Urinary bladder (tissue), 3 donors: ENCODE measurements at regions not wholly inside any gene's neighbourhood (a gene's known extent, or its start where the extent isn't known, plus 50 kb on each side); places are given as distances from the start of the nearest gene placed in this dataset.

Experiments used
- DNase-seq: peaks from one replicate; pipeline ENCODE4 v3.0.0-alpha.2; 2015; ENCODE audit errors: extremely low spot score
- H3K27ac ChIP-seq: one replicate; pipeline ENCODE4 v1.5.1; 2013; ENCODE audit warnings: low read depth, mild to moderate bottlenecking, moderate library complexity
- H3K36me3 ChIP-seq: one replicate; pipeline ENCODE4 v1.6.1; 2013; ENCODE audit warnings: mild to moderate bottlenecking, moderate library complexity; ENCODE audit not compliant: insufficient read depth
- H3K4me1 ChIP-seq: one replicate; pipeline ENCODE4 v1.6.1; 2013; ENCODE audit warnings: mild to moderate bottlenecking, moderate library complexity; ENCODE audit not compliant: insufficient read depth
- H3K4me3 ChIP-seq: one replicate; pipeline ENCODE4 v1.5.1; 2013; ENCODE audit warnings: low read depth, low read length
- WGBS: extraction: QIAGEN DNeasy Blood & Tissue Kit; methylation state at CpG from one replicate; pipeline ENCODE4 v1.1.7; 2013; 5-methylcytosine and 5-hydroxymethylcytosine counted together
- donor health status: healthy with polysubstance abuse.
- donor health status: healthy.

DNA sequence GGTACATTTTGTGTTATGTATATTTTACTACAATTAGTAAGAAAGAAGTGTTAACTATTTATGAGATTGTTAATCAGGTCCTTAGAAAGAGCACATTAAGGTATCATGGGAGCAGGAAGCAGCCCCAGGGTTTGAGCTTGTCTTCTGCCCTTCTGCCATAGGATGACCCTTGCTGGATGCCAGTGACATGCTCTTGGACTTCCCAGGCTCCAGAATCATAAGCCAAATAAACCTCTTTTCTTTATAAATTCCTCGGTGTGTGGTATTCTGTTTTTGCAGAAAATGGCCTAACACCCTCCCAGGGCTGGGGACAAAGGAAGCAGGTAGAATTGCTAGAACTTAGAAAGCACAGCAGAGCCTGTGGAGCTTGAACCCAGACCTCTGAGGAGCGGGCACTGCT lies 164.7 kb downstream of the VRK1 start:
- no peak for DNase-seq
- Histone ChIP-seq H3K4me1 (no peaks in the 10 kb centered on the region), H3K27ac (no peak overlapping the region), H3K4me3 (no peak overlapping the region), H3K36me3 (no peaks in the 10 kb centered on the region)
- WGBS = 69% methylated on average over 2 of the region's 2 CpGs

DNA sequence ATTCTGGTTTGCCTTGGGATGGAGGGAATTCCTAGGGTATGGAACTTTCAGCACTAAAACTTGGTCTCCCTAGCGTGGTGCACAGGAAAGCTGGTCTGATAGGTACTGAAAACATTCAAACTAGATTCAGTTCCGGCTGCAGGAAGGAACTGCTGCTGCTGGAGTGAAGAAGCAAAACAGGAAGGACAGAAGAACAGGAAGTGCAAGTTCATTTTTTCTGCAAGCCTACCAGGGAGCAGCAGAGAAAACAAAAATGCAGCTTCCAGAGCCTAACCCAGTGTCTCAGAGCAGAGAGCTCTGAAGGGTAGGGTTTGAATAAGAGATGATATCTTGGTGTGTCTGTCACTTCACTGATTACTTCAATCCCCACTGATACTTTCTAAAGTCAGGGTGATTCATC lies 165.2 kb downstream of the VRK1 start:
- H3K4me1 ChIP-seq = no peaks in the 10 kb centered on the region
- H3K4me3 ChIP-seq = no peak overlapping the region
- H3K36me3 ChIP-seq = no peaks in the 10 kb centered on the region
- 60% methylated on average over 2 of the region's 2 CpGs for WGBS
- no peak for DNase-seq
- H3K27ac ChIP-seq = no peak overlapping the region

DNA sequence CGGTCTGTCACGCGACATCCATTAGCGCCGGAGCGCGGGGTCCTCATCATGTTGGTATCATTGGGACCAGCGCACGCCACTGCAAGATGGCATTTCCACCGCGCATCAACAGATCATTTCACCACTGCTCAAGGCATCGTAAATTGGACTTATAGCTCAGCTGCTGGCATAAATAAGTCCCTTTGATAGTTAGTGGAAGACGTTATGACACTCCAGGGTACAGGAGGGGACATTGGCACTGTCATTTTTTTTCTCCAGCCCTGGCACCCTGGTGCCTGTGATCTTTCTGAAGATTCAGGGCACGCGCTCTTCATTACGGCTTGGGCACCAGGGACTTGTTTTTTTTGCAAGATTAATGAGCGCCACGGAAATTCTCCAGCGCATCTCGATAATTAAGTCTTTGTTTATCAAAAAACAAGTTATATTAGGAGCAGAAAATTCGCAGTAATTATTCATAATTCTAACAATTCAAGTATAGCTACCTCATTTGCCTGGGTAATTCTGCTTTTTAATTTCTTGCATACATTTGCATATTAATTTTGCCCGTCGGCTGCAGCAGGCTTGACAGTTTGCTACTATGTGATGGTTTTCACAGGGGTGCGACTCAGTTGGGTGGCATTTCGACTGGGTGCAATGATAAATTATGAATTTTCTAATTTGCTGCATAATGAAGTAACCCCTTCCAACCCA lies 167.7 kb downstream of the VRK1 start:
- no peaks in the 10 kb centered on the region for H3K4me1 ChIP-seq
- H3K27ac ChIP-seq = no peak overlapping the region
- no peak for DNase-seq
- 92% methylated on average over 25 of the region's 25 CpGs for WGBS
- H3K4me3 ChIP-seq = no peak overlapping the region
- no peaks in the 10 kb centered on the region for H3K36me3 ChIP-seq

DNA sequence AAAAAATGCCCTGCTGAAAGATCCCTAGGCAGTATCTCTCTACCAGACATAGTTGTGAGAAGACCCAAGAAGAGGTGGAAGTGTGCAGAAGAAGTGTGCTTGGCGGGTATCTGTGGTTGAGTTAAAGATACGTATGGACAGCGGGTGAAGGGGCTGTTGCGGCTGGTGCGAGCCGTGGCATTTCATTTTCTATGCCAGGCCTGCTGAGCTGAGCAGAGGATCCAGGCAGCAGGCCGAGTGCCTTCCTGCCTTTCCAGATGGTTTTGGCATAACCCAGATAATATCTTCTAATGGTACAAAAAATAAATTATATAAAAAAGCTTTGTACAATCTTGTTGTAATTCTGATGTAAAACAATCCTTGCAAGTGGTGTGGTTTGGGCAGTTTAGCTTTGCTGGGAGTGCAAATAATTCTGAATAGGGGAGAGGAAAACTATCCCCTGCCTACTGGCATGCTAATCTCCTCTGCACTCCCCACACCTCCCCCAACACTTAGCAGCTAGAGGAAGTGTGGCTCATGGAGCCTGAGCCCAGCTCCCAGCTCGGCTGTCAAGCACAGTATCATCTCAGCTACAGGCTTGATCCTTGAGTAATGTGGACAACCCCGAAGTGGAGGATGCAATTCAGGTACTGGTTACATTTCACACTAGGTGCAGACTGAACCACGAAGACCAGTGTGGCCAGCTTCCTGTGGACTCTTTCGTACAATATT lies 168.9 kb downstream of the VRK1 start:
- Histone ChIP-seq H3K36me3 (no peaks in the 10 kb centered on the region), H3K4me1 (no peaks in the 10 kb centered on the region), H3K4me3 (no peak overlapping the region), H3K27ac (no peak overlapping the region)
- no peak for DNase-seq
- 76% methylated on average over 11 of the region's 11 CpGs for WGBS

DNA sequence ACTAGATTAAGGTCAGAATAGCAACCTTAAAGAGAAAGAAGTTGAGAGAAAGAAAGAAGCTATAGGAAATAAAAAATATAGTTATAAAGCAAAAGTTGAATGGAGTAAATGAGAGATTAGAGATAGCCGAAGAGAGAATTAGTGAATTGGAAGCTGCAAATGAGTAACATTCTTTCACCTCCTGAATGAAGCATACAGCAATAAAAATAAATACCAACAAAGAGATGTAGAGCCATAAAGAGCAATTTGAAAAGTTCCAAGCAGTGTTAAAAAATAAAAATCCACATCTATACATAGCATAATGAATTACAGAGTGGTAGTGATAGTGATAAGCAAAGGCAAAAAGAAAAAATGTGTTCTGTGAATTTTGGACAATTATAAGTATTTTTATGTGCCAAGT lies 177.9 kb downstream of the VRK1 start:
- H3K4me3 ChIP-seq = no peak overlapping the region
- 97% methylated on average over 1 of the region's 1 CpG for WGBS
- H3K27ac ChIP-seq = no peak overlapping the region
- H3K4me1 ChIP-seq = no peaks in the 10 kb centered on the region
- DNase-seq = no peak
- H3K36me3 ChIP-seq = no peaks in the 10 kb centered on the region

DNA sequence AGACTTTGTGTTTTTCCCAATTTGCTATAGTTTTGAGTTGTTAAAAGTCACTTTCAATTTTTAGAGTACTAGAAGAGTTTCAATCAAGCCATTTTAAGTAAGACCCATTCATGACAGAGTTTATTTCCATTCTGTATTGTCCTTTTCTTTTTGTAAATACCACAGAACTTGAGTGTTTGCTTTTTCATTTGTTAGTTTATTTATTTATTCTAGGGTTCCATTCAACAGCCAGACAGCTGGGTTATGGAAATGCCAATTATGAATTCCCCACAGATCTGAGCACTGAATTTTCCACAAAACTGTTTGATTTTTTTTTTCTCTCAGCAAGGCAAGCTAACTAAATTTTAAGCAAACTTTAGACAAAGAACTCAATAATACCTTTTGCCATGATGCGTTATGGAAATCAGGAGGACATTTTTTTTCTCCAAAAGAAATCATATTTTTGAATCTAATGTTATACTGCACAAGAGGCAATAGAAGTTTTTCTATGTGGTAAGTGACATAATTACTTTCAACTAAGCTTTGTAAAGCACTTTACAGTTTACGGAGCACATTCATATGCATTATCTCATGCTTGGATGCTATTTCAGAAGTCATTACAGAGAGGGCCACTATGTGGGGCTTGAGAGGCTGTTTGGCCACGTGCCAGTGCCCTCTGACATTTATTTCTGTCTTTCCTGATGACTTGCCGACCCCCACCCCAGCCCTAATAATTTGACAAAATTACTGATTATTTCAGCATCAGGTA lies 181.5 kb downstream of the VRK1 start:
- 25% methylated on average over 4 of the region's 4 CpGs for WGBS
- Histone ChIP-seq H3K4me3 (no peak overlapping the region), H3K4me1 (no peaks in the 10 kb centered on the region), H3K36me3 (no peaks in the 10 kb centered on the region), H3K27ac (no peak overlapping the region)
- no peak for DNase-seq

DNA sequence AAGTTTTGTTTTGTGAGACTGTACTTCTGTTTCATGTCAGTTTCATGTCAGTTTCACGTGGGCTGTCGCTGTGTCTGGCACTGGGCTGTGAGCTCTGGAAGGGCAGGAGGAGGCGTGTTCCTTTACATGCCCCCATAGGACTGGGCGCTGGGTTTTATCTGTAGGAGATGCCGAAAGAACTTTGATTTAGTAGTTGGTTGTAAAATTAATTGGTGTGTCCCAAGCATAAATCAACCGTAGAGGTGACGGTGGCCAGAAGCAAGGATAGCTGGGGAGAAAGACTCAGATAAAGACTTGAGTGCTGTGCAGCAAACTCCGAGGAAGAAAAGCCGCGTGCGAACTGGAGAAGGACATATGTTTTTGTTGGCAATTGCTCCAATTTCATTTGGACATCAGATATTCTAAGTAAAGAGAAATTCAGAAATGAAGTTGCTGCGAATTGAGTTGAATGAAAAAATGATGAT lies 182.5 kb downstream of the VRK1 start:
- no peaks in the 10 kb centered on the region for H3K4me1 ChIP-seq
- WGBS = 13% methylated on average over 12 of the region's 12 CpGs
- H3K4me3 ChIP-seq = no peak overlapping the region
- DNase-seq = no peak
- H3K36me3 ChIP-seq = no peaks in the 10 kb centered on the region
- no peak overlapping the region for H3K27ac ChIP-seq

DNA sequence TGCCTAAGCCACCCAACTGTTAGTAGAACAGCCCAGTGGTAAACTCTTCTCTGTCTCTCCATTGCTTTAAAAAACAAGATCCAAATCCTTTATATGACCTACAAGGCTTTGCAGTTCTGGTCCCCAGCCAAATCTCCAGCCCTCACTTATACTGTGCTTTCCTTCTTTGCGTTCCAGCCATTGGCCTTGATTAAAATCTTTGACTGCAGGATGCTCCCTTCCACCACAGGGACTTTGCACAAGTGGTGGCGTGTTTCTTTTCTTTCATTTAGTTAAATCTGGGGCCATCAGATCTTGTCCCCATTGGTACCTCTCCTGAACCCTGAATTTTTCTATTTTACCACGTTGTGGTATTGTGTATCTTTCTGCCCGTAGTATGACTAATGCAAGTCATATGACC lies 183.7 kb downstream of the VRK1 start:
- no peak for DNase-seq
- Histone ChIP-seq H3K4me1 (no peaks in the 10 kb centered on the region), H3K4me3 (no peak overlapping the region), H3K27ac (no peak overlapping the region), H3K36me3 (no peaks in the 10 kb centered on the region)
- WGBS = 76% methylated on average over 4 of the region's 4 CpGs

DNA sequence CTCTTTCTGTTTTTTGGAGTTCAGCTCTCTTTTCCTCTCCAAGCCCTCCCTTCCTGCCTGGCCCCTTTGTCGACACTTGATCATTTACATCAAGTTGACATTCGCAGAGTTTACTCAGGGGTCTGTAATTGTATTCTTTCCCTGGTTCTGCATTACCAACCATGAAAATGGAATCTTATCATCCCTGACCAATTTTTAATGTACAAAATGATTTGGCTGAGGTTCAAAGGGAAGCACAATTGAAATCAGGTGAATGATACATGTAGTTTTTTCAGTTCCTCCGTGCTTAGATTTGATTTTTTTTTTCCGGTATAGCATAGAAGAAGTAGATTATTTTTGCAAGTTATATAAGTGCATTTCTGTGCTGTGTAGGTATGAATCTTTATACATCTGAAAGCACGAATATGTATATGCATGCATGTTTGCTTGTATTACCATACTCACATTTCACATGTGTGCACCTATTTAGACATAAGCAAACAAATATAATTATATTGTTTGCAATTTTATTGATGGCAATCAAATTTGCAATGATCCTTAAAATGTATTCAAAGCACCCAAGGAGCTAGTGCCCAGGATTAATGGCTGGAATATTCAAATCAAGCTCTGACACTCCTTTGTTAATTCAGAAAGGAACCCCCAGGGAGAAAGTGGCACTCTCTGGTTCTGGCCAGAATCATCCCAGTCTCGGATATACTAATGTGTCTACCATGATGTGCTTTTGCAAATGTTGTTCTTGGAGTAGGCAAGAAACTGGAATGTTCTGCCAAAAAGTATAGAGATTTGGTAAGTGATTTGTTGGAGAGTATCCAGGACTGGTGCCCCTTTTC lies 189.3 kb downstream of the VRK1 start:
- Histone ChIP-seq H3K27ac (no peak overlapping the region), H3K4me3 (no peak overlapping the region), H3K4me1 (no peaks in the 10 kb centered on the region), H3K36me3 (no peaks in the 10 kb centered on the region)
- no peak for DNase-seq
- 74% methylated on average over 6 of the region's 6 CpGs for WGBS

DNA sequence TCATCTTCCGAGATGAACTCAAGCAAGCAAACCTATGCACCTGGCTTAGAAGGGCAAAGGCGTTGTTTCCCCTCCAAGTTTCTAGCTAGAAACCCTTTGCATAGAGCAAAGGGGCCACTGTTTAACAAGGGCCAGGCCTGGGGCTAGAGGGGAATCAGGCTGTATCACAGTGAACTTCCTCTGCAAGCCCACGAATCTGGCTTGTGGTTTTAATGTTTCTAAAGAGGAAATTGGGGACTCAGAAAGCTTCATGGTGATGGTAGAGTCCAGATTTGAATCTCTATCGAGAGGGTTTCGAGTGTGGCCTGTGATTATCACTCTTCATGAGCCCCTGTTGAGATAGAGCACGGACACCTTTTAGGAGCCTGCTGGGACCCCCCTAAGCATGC lies 189.9 kb downstream of the VRK1 start:
- no peaks in the 10 kb centered on the region for H3K36me3 ChIP-seq
- 61% methylated on average over 6 of the region's 6 CpGs for WGBS
- no peaks in the 10 kb centered on the region for H3K4me1 ChIP-seq

DNA sequence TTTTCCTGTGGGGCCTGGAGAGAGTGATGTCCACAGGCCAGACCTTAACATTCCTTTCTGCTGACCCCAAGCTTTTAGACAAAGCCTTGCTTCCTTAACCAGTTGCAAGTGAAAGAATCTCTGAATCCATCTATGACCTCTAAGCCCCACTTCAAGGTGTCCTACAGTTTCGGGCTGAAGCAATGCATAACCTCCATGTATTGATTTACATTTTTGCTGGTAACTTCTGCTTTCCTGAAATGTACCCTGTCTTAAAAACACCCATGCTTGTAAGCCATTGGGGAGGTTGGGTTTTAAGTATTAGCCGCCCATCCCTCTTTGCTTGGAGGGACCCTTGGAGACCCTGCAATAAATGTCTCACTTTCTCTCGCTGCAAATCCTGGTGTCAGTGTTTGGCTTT lies 190.6 kb downstream of the VRK1 start:
- DNase-seq = no peak
- WGBS = 82% methylated on average over 3 of the region's 3 CpGs
- H3K36me3 ChIP-seq = no peaks in the 10 kb centered on the region

More for the DNA sequence above, 189.9 kb downstream of the VRK1 start:
- no peak for DNase-seq
- Histone ChIP-seq H3K4me3 (no peak overlapping the region), H3K27ac (no peak overlapping the region)

DNA sequence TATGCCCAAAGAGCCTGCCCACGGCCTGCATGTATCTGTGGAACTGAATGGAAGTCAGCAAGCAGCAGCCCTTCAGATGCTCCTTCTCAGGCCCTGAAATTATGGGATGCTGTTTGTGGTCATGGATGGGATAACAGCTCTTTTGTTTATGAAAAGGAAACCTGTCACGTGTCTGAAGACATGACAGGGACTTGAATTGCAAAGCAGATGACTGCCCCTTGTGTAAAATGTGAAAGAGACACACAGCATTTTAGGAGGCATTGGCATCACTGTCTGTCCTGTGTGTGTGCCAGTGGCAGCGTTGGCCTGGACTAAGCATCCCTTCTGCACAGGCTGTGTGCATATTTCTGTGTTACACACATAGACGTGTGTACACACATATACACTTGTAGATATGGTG lies 192.1 kb downstream of the VRK1 start:
- no peak overlapping the region for H3K4me3 ChIP-seq
- no peak for DNase-seq
- H3K4me1 ChIP-seq = no peaks in the 10 kb centered on the region
- no peaks in the 10 kb centered on the region for H3K36me3 ChIP-seq
- no peak overlapping the region for H3K27ac ChIP-seq
- WGBS = 66% methylated on average over 4 of the region's 4 CpGs

More for the DNA sequence above, 190.6 kb downstream of the VRK1 start:
- Histone ChIP-seq H3K27ac (no peak overlapping the region), H3K4me1 (no peaks in the 10 kb centered on the region), H3K4me3 (no peak overlapping the region)

DNA sequence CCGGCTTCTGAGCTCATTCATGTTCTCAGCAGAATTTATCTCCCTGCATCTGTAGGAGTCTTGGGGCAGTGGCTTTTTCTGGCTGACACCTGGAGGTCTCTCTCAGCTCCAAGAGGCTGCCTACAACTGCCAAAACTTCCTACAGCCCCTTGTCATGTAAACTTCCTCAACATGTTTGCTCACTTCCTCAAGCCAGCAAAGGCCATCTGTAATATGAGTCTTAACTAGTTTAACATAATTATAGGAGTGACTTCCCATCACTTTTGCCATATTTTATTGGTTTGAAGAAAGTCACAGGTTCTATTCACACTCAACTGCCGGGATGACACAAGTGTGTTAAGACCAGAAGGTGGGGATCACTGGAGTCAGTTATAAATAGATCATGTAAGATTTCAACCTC lies 194.0 kb downstream of the VRK1 start:
- no peaks in the 10 kb centered on the region for H3K36me3 ChIP-seq
- H3K27ac ChIP-seq = no peak overlapping the region
- WGBS = 86% methylated on average over 2 of the region's 2 CpGs
- no peak for DNase-seq
- H3K4me1 ChIP-seq = no peaks in the 10 kb centered on the region
- no peak overlapping the region for H3K4me3 ChIP-seq
